Omental fat pad (tissue), 3 donors: ENCODE measurements at regions not wholly inside any gene's neighbourhood (a gene's known extent, or its start where the extent isn't known, plus 50 kb on each side); places are given as distances from the start of the nearest gene placed in this dataset.

Source experiments
- ATAC-seq: fragments of 150-250 bp; one replicate; pipeline ENCODE4 v1.9.1; 2016; ENCODE audit warnings: mild to moderate bottlenecking, moderate library complexity; ENCODE audit not compliant: low FRiP score
- DNase-seq: peaks from one replicate; pipeline ENCODE4 v3.0.0-alpha.2; 2019; ENCODE audit warnings: low spot score
- CTCF ChIP-seq, 3 donors: fragments of 450-650 bp; IDR thresholded peaks; one replicate each; pipeline ENCODE4 v1.5.1; 2016 to 2017; ENCODE audit warnings: antibody characterized with exemption in 3 of 3, mild to moderate bottlenecking in 3 of 3, moderate library complexity in 2 of 3

GRCh38 chr13:42684226-42684625, 97.2 kb upstream of the FAM216B start:
- no peak for ATAC-seq
- TF ChIP-seq CTCF (IDR thresholded peaks at IDR 0.05): no peak
- DNase-seq: no peak

GRCh38 chr13:42685751-42686150, 95.6 kb upstream of the FAM216B start:
- no peak for DNase-seq
- no peak for TF ChIP-seq CTCF (IDR thresholded peaks at IDR 0.05)
- peak; percentile 80 for ATAC-seq

GRCh38 chr13:42686165-42686564, 95.2 kb upstream of the FAM216B start:
- no peak for TF ChIP-seq CTCF (IDR thresholded peaks at IDR 0.05)
- no peak for DNase-seq
- ATAC-seq: peak; percentile 56

- no peak for DNase-seq
- ATAC-seq: no peak
- no peak for TF ChIP-seq CTCF (IDR thresholded peaks at IDR 0.05)
Observed at GRCh38 chr13:42688821-42689220, 92.6 kb upstream of the FAM216B start.

GRCh38 chr13:42696191-42696590, 85.2 kb upstream of the FAM216B start:
- ATAC-seq (peak; percentile 51), DNase-seq (no peak)
- TF ChIP-seq CTCF (IDR thresholded peaks at IDR 0.05): no peak

- ATAC-seq (no peak), DNase-seq (no peak)
- TF ChIP-seq CTCF (IDR thresholded peaks at IDR 0.05): no peak
Observed at GRCh38 chr13:42699912-42700311, 81.5 kb upstream of the FAM216B start.

GRCh38 chr13:42702716-42703115, 78.7 kb upstream of the FAM216B start:
- ATAC-seq (peak; percentile 73), DNase-seq (peak; percentile 30)
- no peak for TF ChIP-seq CTCF (IDR thresholded peaks at IDR 0.05)
